ENCODE measurements at regions not wholly inside any gene's neighbourhood (a gene's known extent, or its start where the extent isn't known, plus 50 kb on each side); places are given as distances from the start of the nearest gene placed in this dataset.

GRCh38 chr6:22921828-22922227, 352.5 kb downstream of the HDGFL1 start:
- no peak overlapping the region for H3K27ac ChIP-seq
- no peaks in the 10 kb centered on the region for H3K27me3 ChIP-seq (ENCODE audit: insufficient read depth in 3 of 3, low read length in 2 of 3)
- intact Hi-C loops (cut with DNase I): no loop called here
- H3K4me1 ChIP-seq: no peaks in the 10 kb centered on the region
- 62 to 85% (median 82%) methylated on average over 2 of the region's 2 CpGs for WGBS, 3 donors
- H3K4me3 ChIP-seq: no peak overlapping the region
- H3K36me3 ChIP-seq (ENCODE audit: insufficient read depth in 1 of 2, low read depth in 1 of 2): no peaks in the 10 kb centered on the region
- no peaks in the 10 kb centered on the region for H3K9me3 ChIP-seq
- TF ChIP-seq CTCF (IDR thresholded peaks at IDR 0.05): no peak
- ATAC-seq: no peak
- DNase-seq: no peak

- Histone ChIP-seq H3K27me3 (ENCODE audit: insufficient read depth in 3 of 3, low read length in 2 of 3) (no peaks in the 10 kb centered on the region), H3K27ac (peak overlapping the region; percentile 6), H3K4me1 (no peaks in the 10 kb centered on the region), H3K9me3 (no peaks in the 10 kb centered on the region), H3K36me3 (ENCODE audit: insufficient read depth in 1 of 2, low read depth in 1 of 2) (no peaks in the 10 kb centered on the region), H3K4me3 (no peak overlapping the region)
- DNase-seq (no peak), ATAC-seq (no peak)
- TF ChIP-seq CTCF (IDR thresholded peaks at IDR 0.05): no peak
- intact Hi-C loops (cut with DNase I): no loop called here
- 54 to 60% (median 56%) methylated on average over 2 of the region's 2 CpGs for WGBS, 3 donors
Observed at GRCh38 chr6:22925304-22925835, 356.0 kb downstream of the HDGFL1 start.

GRCh38 chr6:22925920-22926789, 356.8 kb downstream of the HDGFL1 start:
- WGBS, 3 donors: 57 to 62% (median 62%) methylated on average over 4 of the region's 4 CpGs
- ATAC-seq: no peak
- no peak for DNase-seq
- Histone ChIP-seq H3K27me3 (ENCODE audit: insufficient read depth in 3 of 3, low read length in 2 of 3) (no peaks in the 10 kb centered on the region), H3K36me3 (ENCODE audit: insufficient read depth in 1 of 2, low read depth in 1 of 2) (no peaks in the 10 kb centered on the region), H3K4me3 (no peak overlapping the region), H3K27ac (peak overlapping the region; percentile 6), H3K9me3 (no peaks in the 10 kb centered on the region), H3K4me1 (no peaks in the 10 kb centered on the region)
- TF ChIP-seq CTCF (IDR thresholded peaks at IDR 0.05): no peak
- intact Hi-C loops (cut with DNase I): no loop called here

GRCh38 chr6:22926790-22927354, 357.5 kb downstream of the HDGFL1 start:
- intact Hi-C loops (cut with DNase I): no loop called here

More at GRCh38 chr6:22926790-22927354, 357.5 kb downstream of the HDGFL1 start:
- no peaks in the 10 kb centered on the region for H3K4me1 ChIP-seq
- H3K9me3 ChIP-seq: no peaks in the 10 kb centered on the region
- 56 to 71% (median 65%) methylated on average over 2 of the region's 2 CpGs for WGBS, 3 donors
- DNase-seq (no peak), ATAC-seq (no peak)
- no peaks in the 10 kb centered on the region for H3K27me3 ChIP-seq (ENCODE audit: insufficient read depth in 3 of 3, low read length in 2 of 3)
- H3K36me3 ChIP-seq (ENCODE audit: insufficient read depth in 1 of 2, low read depth in 1 of 2): no peaks in the 10 kb centered on the region
- no peak overlapping the region for H3K4me3 ChIP-seq
- H3K27ac ChIP-seq: no peak overlapping the region
- no peak for TF ChIP-seq CTCF (IDR thresholded peaks at IDR 0.05)
